ENCODE measurements at regions not wholly inside any gene's neighbourhood (a gene's known extent, or its start where the extent isn't known, plus 50 kb on each side); places are given as distances from the start of the nearest gene placed in this dataset.

GRCh38 chr6:105745464-105746129 lies 340.5 kb upstream of the PRDM1 start:
- Histone ChIP-seq H3K4me1 (ENCODE audit: control insufficient read depth in 1 of 2, insufficient read depth in 2 of 2, low read length in 2 of 2) (peaks cover 20 to 24% of the 10 kb centered on the region in 2 donors), H3K4me3 (replicated peaks in 1 of 3; ENCODE audit: low read depth in 2 of 3, low read length in 3 of 3) (no peak overlapping the region), H3K27me3 (ENCODE audit: control insufficient read depth in 2 of 2, insufficient read depth in 2 of 2, low read length in 2 of 2) (no peaks in the 10 kb centered on the region), H3K36me3 (replicated peaks in 1 of 2; ENCODE audit: control insufficient read depth in 1 of 2, insufficient read depth in 2 of 2, low read length in 2 of 2) (no peaks in the 10 kb centered on the region), H3K79me2 (ENCODE audit: insufficient read depth, low read length) (no peaks in the 10 kb centered on the region), H2AFZ (ENCODE audit: insufficient read depth, low read depth, low read length, poor library complexity, severe bottlenecking) (no peak overlapping the region), H4K20me1 (ENCODE audit: insufficient read depth, low read length) (no peaks in the 10 kb centered on the region), H3K9ac (ENCODE audit: insufficient read depth, low read length, poor library complexity, severe bottlenecking) (no peak overlapping the region), H3K4me2 (replicated peaks; ENCODE audit: extremely low read depth, low read length, poor library complexity, severe bottlenecking) (no peak overlapping the region), H3K27ac (ENCODE audit: low read depth in 1 of 2, low read length in 2 of 2) (no peak overlapping the region), H3K9me3 (replicated peaks in 1 of 2; ENCODE audit: control insufficient read depth in 1 of 2, insufficient read depth in 1 of 2, low read length in 2 of 2) (no peaks in the 10 kb centered on the region)
- Mint-ChIP-seq H3K36me3 (no peaks in the 10 kb centered on the region), H3K4me1 (peaks cover 29% of the 10 kb centered on the region), H3K27me3 (ENCODE audit: low read depth in 3 of 3) (peaks cover 0 to 2% (median 0%) of the 10 kb centered on the region in 3 donors), H3K27ac (peak overlapping the region in 1 of 7 donors; percentile 62), H3K9me3 (no peaks in the 10 kb centered on the region), H3K4me3 (no peak overlapping the region)
- WGBS (ENCODE audit: insufficient coverage) = 100% methylated on average over 2 of the region's 2 CpGs
- intact Hi-C loops (cut with micrococcal nuclease) = no loop called here
- TF ChIP-seq CTCF (IDR thresholded peaks at IDR 0.05) = no peak
- no peak for DNase-seq

- Mint-ChIP-seq H3K9me3 (no peaks in the 10 kb centered on the region), H3K4me3 (no peak overlapping the region), H3K27me3 (ENCODE audit: low read depth in 3 of 3) (no peaks in the 10 kb centered on the region), H3K4me1 (peaks cover 29% of the 10 kb centered on the region), H3K27ac (no peak overlapping the region), H3K36me3 (no peaks in the 10 kb centered on the region)
- Histone ChIP-seq H4K20me1 (ENCODE audit: insufficient read depth, low read length) (no peaks in the 10 kb centered on the region), H3K27ac (ENCODE audit: low read depth in 1 of 2, low read length in 2 of 2) (no peak overlapping the region), H3K4me3 (replicated peaks in 1 of 3; ENCODE audit: low read depth in 2 of 3, low read length in 3 of 3) (no peak overlapping the region), H3K36me3 (replicated peaks in 1 of 2; ENCODE audit: control insufficient read depth in 1 of 2, insufficient read depth in 2 of 2, low read length in 2 of 2) (no peaks in the 10 kb centered on the region), H3K9ac (ENCODE audit: insufficient read depth, low read length, poor library complexity, severe bottlenecking) (no peak overlapping the region), H3K9me3 (replicated peaks in 1 of 2; ENCODE audit: control insufficient read depth in 1 of 2, insufficient read depth in 1 of 2, low read length in 2 of 2) (no peaks in the 10 kb centered on the region), H3K4me2 (replicated peaks; ENCODE audit: extremely low read depth, low read length, poor library complexity, severe bottlenecking) (no peak overlapping the region), H3K27me3 (ENCODE audit: control insufficient read depth in 2 of 2, insufficient read depth in 2 of 2, low read length in 2 of 2) (no peaks in the 10 kb centered on the region), H3K4me1 (ENCODE audit: control insufficient read depth in 1 of 2, insufficient read depth in 2 of 2, low read length in 2 of 2) (peaks cover 20 to 24% of the 10 kb centered on the region in 2 donors), H2AFZ (ENCODE audit: insufficient read depth, low read depth, low read length, poor library complexity, severe bottlenecking) (no peak overlapping the region), H3K79me2 (ENCODE audit: insufficient read depth, low read length) (no peaks in the 10 kb centered on the region)
- no peak for DNase-seq
- intact Hi-C loops (cut with micrococcal nuclease) = no loop called here
- no CpG with 5 or more reads among the region's 1 CpG for WGBS (ENCODE audit: insufficient coverage)
- TF ChIP-seq CTCF (IDR thresholded peaks at IDR 0.05) = no peak
These were observed 341.3 kb upstream of the PRDM1 start for GRCh38 chr6:105744815-105745214.
